NCI-H2227 (cell line): ENCODE measurements at regions not wholly inside any gene's neighbourhood (a gene's known extent, or its start where the extent isn't known, plus 50 kb on each side); places are given as distances from the start of the nearest gene placed in this dataset.
"Not testable (repeated sequence)": the region's sequence is repeated elsewhere in the genome, so short reads cannot be mapped to it uniquely, and the experiment has no call there.

Experiments used
- DNase-seq: peaks from one replicate; lab custom pipeline; 2025; ENCODE audit not compliant: unreplicated experiment; lab: John Stamatoyannopoulos, UW

DNA sequence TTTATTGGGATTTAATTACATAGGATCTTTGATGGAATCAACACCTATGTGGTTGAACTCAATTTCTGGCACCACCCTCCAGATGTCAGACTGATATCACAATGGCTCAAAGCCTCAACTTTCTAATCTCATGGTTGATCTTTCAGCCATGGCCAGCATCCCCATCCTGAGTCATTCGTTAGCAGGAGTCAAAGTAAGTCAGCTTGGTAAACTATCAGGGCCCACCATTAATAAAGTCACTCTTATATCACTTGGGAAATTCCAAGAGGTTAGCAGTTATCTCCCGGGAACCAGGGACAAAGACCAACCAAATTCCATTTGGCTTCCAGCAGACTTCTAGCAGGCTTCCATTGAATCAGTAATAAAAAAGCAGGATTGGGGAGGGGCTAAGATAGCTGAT is 50.7 kb upstream of the TNFSF4 start:
- DNase-seq = no peak

DNA sequence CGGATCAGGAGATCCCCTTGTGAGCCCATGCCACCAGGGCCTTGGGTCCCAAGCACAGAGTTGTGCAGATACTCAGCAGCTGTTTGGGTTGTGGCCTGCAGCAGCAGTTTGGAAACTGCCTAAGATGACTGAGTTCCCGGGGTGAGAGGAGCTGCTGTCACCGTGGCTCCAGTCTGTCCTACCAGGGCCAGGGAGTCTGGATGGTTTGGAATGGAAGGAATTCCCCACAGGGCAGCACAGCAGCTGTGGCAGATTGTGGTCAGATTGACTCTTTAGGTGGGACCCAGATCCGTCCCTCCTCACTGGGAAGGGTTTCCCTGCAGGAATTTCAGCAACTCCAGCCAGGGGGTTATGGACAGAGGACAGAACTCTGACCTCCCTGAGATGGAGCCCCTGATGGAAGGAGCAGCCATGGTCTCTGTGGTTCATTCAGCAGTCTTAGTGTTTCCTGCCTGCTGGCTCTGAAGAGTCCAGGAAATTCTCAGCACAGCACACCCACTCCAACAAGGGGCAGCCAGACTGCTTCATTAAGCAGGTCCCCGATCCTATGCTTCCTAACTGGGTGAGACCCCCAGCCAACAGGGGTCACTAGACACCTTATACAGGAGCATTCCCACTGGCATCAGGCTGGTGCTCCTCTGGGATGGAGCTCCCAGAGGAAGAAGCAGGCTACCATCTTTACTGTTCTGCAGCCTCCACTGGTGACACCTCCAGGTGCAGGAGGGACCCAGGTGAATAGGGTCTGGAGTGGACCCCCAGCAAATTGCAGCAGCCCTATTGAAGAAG is 51.5 kb upstream of the TNFSF4 start:
- DNase-seq = no peak

DNA sequence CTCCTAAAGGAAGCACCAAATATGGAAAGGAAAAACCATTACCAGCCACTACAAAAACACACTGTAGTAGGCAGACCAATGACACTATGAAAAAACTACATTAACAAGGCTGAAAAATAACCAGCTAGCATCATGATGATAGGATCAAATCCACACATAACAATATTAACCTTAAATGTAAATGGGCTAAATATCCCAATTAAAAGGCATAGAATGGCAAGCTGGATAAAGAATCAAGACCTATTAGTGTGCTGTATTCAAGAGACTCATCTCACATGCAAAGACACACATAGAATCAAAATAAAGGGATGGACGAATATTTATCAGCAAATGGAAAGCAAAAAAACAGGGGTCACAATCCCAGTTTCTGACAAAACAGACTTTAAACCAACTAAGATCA is 53.2 kb upstream of the TNFSF4 start:
- DNase-seq = not testable (repeated sequence)

DNA sequence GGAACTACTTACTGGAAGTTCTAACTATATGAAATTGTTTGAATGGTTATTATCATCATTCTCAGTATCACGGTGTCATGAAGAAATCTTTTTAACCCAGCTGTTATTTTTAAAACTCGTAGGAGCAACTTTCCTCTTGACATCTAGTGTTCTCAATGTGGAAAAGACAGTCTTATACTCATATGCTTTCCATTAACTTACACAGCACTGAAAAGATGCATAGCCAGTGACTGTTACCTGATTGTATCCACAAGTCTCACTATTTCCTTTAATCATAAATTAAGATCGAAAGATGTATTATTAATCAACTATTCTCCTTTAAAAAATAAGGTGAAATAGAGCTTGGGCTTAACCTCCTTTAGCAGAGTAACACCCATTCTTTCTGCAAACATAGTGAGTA is 59.7 kb upstream of the TNFSF4 start:
- no peak for DNase-seq

DNA sequence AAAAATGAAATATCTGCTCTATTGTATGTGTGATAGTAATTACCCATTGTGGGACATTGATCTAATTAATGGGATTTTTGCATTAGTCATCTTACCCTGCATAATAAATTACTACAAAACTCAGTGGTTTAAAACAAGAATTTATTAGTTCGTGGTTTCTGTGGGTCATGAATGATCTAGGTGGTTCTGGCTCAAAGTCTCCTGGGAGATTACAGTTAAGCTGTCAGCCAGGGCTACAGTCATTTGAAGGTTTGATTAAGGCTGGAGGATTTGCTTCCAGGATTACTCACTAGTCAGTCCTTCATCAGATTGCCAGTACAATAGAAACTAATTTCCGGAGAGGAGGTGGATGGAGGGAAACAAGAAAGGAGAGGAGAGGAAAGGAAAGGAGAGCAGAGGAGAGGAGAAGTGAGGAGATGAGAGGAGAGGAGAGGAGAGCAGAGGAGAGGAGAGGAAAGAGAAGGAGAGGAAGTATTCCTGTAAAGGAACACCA is 60.4 kb upstream of the TNFSF4 start:
- no peak for DNase-seq

DNA sequence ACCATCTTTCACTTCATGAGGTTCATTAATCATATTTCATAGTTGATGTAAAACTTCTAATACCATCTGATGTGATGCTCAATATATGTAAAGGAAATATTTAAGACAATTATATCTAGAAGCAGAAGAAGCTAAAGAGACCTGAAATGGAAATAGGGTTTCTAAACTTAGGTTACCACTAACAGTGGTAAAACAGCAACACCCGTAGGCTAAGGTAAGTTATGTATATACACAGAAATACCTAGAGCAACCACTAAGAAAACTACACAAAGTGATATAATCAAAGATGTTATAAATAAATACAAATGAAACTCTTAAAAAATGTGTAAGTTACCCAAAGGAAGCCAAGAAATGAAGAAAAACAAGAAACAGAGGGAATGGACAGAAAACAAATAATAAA is 61.1 kb upstream of the TNFSF4 start:
- no peak for DNase-seq

DNA sequence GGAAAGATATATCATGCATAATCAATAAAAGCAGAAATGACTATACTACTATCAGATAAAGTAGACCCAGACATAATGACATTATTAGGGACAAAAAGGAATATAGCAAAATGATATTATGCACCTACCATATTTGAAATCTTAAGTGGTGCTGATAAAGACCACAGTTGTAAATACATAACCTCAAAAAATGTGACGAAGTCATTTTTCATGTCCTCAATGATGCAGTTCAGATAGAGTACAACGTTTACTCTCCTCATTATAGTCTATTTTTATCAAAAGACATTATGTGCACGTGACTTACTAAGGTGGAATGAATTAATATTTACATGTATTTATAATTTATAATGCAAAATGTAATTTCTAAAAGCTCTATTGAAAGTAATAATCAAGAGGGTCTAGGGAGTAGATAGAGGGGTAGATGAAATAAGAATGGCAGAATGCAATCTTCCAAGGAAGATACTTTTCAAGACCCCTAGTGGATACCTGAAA is 61.7 kb upstream of the TNFSF4 start:
- no peak for DNase-seq

DNA sequence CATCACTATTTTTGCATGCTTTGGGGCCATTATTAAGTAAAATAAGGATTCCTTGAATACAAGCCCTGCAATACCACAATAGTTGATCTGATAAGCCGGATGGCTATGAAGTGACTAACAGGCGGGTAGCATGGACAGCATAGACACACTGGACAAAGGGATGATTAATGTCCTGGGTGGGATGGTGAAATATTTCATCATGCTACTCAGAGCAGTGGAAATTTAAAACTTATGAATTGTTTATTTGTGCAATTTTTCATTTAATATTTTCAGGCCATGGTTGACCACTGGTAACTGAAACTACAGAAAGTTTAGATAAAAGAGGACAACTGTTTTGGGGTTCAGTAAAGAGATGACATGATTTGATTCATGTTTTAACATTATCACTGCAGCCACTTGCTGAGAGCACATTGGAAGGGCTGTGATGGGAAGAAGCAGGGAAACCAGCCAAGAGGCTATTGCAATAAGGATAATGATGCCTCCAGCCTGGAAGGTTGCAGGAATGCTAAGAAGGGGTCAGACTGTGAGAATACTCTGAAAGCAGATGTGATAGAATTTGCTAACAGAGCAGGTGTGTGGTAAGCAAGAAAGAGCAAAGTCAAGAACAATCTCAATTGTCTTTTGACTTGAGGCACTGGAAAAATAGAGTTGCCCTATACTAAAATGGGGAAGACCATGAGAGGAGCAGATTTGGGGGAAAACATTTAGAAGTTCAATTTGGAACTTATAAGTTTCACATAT is 62.5 kb upstream of the TNFSF4 start:
- no peak for DNase-seq

DNA sequence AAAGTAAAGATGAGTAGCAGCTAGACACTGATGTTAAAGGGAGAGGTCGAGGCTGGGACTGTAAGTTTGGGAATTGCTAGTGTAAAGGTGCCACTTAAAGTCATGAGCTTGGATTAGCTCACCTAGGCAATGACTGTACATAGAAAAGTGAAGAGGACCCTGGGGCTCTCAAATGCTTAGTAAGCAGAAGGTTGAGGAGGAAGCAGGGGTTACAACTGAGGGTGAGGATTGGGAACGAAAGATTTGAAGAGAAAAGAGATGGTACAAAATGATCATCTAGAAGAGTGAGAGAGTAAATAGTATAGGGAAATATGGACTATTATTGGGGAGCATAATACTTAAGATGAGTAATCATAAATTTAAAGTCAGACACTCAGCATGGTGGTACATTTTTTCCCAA is 63.1 kb upstream of the TNFSF4 start:
- DNase-seq = no peak

DNA sequence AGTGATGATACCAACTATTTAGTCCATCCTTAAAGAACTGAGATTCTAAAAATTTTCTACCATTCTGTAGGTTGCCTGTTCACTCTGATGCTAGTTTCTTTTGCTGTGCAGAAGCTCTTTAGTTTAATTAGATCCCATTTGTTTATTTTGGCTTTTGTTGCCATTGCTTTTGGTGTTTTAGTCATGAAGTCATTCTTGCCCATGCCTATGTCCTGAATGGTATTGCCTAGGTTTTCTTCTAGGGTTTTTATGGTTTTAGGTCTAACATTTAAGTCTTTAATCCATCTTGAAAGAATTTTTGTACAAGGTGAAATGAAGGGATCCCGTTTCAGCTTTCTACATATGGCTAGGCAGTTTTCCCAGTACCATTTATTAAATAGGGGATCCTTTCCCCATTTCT is 63.9 kb upstream of the TNFSF4 start:
- DNase-seq = not testable (repeated sequence)

DNA sequence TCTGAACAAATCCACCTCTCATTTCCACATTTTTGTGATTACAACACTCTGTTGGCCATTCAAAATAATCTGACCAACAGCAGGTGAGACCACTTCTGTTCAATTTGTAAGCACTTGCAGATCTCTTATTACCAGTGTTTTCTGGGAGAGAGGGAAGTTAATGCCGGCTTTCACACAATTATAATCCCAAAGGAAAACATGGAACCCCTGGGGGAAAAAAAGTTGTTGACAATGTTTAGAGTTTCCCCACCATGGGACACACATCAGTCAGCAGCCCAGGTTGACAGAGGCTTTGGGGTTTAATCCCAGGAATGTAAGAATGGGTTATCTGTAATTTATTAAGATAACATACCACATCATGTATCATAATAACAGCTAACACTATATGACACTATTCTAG is 68.4 kb upstream of the TNFSF4 start:
- no peak for DNase-seq

DNA sequence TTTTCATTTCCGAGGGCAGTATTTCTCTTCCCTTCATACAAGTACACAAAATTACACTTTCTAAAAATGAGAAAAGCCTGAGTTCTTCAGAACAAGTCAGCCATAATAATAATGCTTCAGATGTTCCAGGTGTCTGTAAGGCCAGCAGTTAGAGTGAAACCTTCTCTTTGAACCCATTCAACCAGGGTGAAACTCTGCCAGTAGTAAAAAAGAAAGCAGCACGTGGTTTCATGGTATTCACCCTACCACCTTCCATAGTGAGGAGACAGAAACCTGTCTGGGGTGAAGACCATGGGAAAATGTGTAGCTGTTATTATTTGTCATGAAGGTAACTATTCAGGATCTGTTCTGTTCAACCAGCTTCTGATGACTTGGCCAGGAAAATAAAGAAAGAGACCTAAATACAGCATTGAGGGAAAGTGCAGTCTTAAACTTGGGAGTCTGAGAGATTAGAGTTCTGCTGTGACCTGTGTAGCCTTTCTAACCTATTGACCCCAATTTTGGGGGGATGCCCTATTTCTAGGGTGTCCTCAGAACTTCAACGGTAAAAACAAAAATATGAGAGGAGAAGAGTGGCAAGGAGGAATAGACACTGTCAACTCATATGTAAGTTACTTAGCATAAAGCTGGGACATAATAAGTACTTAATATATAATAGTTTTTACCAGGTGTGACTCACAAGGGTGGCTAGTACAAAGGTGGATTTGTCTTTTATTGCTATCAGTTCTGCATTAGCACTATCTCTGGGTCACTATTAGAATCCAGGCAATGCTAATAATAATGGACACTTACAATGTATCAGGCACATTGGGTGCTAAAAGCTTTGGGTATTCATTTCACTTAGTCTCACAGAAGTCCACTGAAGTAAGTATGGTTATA is 70.0 kb upstream of the TNFSF4 start:
- DNase-seq = no peak

DNA sequence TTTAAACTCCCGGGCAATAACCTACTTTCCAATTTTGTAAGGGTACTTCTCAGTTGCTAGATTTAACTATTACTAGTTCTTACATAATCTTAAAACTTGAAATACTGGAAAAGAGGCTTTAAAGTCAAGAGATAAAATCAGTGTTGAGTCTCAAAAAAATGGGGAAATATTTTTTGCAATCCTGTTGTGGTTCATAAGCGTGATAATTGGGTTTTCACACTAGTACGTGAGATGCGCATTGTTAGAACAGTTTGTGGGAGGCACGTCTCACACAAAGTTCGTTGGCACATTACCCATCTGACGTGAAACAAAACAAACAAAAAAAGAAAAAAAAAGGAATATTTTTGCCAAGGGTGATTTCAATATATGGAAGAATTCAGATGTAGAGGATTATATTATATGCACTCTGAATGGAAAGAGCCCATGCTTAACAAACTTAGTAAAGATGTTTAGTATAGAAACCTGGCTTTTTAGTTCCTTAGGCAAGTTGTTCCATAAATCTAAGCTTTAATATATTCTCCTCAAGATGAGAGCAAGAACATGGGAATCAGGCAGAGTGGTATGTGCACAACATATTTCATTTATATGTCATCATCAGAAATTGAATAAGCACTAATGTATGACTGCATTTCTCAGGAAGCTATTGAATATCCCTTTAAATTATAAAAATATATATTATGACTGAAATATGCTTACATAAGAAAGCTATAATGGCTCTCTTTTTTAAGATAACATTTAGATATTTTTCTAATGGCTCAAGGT is 73.9 kb upstream of the TNFSF4 start:
- DNase-seq = no peak

DNA sequence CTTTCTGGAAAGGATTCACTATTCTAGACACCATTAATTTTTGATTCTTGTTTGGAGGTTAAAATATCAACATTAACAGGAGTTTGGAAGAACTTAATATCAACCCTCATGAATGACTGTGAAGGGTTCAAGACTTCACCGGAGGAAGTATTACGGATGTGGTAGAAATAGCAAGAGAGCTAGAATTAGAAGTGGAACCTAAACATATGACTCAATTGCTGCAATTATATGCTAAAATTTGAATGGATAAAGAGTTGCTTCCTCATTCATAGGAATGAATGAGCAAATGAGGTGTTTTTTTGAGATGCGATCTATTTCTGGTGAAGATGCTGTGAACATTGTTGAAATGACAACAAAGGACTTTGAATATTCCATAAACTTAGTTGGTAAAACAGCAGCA is 77.9 kb upstream of the TNFSF4 start:
- no peak for DNase-seq

DNA sequence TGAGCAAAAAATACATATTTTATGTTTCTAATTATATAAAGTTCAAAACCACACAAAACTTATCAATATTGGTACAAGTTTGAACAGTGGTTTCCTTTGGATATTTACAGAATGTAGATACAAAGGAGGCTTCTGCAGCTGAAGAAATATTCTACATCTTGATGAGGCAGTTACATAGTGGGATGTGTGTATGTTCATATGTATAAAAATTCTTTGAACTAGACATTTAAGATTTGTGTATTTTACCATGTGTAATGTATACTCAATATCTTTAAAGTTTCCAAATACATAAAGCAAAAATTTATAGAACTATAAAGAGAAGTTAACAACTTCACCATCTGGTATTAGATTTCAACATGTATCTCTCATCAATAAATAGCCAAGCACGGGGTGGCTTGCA is 80.7 kb upstream of the TNFSF4 start:
- no peak for DNase-seq

DNA sequence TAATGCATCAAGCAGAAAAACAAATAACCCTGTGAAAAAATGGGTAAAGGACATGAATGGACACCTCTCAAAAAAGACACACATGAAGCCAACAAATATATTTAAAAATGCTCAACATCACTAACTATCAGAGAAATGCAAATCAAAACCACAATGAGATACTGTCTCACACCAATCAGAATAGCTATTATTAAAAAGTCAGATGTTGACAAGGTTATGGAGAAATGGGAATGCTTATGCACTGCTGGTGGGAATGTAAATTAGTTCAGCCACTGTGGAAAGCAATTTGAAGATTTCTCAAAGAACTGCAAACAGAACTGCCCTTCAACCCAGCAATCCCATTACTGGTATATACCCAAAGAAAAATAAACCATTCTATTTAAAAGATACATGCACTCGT is 86.6 kb upstream of the TNFSF4 start:
- no peak for DNase-seq

DNA sequence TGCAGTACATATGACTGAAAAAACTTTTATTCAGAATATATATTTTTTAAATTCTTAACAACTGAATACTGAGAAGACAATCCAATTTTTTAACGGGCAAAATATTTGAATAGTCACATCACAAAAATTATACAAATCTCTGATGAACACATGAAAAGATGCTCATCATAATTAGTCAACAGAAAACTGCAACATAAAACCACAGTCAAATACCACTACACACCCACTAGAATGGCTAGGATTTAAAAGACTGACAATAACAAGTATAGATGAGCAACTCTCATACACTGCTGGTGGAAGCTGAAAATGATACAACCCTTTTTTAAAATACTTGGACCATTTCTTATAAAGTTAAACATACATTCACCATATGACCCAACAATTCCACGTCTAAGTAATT is 87.7 kb upstream of the TNFSF4 start:
- DNase-seq = no peak

DNA sequence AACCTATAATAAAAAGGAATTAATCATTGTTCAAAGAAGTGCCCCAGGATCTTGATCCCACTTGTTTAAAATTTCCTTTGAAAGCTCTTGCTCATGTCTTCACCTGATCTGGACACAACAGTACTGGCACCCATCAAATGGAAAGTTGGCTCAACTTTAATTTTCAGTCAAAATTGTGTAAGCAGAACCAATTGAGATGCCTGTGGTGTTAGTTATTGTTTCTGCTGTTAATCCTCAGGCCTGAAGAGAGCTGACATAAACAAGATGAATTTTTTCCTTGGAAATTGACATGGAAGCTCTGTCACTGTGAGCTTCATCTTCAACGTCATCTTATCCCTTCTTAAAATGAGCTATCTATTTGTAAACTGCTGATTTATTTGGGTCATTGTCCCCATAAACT is 88.3 kb upstream of the TNFSF4 start:
- no peak for DNase-seq

DNA sequence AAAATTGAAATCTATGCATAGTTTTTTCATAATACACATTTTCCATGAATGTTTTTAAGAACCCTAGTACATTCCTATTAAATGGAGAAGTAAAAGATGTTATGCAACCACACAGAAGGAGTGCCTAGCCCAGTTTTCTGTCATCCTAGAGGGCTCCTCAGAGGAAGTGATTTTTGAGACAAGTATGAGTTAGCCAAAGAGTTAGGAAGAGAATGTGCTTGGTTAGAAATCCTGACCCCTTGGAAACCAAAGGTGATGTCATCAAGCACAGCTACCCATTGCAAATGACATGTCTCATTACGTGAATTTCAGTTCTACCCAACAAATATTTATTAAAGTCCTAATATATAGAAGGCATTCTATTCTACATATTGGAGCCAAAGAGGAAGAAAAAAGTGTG is 88.9 kb upstream of the TNFSF4 start:
- no peak for DNase-seq

DNA sequence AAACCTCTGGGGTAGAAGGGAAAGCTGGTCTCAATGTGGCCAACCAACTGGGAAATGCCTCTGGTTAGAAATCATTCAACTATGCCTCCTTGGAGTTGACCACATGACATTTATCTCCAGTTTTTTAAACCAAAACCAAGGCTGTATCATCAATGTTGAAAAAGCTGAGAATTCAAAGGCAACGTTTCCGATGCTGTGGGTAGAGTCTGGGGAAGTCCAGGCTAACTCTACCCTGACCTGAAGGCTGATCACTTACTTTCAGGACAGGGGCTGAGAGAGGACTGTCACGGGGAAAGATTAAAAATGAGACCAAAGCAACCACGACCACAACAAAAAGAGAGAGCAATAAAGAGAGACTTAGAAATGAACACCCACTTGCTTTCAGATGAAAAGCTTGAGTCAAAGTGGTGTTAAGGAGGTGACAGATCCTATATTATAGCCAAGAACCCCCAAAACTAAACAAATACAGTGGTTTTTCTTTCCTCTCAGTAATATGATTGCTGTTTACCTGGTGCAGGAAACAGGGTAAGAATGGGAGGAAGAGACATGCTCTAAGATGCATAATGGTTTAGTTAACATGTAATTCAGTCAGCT is 90.8 kb upstream of the TNFSF4 start:
- DNase-seq = no peak
